ENCODE measurements at regions not wholly inside any gene's neighbourhood (a gene's known extent, or its start where the extent isn't known, plus 50 kb on each side); places are given as distances from the start of the nearest gene placed in this dataset.

DNA sequence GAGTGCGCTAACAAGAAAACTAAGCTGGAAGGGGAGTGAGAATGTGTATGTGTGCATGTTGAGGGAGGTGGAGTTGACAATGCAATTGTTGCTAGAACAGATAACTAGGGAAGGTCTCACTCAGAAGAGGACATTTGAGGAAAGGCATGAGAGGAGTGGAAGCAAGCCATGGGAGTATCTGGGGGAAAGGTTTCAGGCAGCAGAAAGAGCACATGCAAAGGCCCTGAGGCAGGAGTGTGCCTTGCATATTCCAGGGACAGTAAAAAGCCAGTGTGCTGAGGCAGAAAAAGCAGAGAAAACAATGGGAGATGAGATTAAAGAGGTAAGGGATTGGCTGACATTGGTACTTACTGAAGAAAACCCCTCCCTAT is 149.6 kb upstream of the ADO start:
- Histone ChIP-seq H3K4me3 (ENCODE audit: low read depth, low read length) (no peak overlapping the region), H3K4me1 (no peaks in the 10 kb centered on the region), H3K9me3 (no peaks in the 10 kb centered on the region), H3K27me3 (no peaks in the 10 kb centered on the region; the same call in 1 of the 2 replicates), H3K36me3 (no peaks in the 10 kb centered on the region)
- no peak for DNase-seq
- TF ChIP-seq, protein P1, sequence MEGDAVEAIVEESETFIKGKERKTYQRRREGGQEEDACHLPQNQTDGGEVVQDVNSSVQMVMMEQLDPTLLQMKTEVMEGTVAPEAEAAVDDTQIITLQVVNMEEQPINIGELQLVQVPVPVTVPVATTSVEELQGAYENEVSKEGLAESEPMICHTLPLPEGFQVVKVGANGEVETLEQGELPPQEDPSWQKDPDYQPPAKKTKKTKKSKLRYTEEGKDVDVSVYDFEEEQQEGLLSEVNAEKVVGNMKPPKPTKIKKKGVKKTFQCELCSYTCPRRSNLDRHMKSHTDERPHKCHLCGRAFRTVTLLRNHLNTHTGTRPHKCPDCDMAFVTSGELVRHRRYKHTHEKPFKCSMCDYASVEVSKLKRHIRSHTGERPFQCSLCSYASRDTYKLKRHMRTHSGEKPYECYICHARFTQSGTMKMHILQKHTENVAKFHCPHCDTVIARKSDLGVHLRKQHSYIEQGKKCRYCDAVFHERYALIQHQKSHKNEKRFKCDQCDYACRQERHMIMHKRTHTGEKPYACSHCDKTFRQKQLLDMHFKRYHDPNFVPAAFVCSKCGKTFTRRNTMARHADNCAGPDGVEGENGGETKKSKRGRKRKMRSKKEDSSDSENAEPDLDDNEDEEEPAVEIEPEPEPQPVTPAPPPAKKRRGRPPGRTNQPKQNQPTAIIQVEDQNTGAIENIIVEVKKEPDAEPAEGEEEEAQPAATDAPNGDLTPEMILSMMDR (IDR thresholded peaks at IDR 0.05; ENCODE audit: low read depth, low read length) = no peak

DNA sequence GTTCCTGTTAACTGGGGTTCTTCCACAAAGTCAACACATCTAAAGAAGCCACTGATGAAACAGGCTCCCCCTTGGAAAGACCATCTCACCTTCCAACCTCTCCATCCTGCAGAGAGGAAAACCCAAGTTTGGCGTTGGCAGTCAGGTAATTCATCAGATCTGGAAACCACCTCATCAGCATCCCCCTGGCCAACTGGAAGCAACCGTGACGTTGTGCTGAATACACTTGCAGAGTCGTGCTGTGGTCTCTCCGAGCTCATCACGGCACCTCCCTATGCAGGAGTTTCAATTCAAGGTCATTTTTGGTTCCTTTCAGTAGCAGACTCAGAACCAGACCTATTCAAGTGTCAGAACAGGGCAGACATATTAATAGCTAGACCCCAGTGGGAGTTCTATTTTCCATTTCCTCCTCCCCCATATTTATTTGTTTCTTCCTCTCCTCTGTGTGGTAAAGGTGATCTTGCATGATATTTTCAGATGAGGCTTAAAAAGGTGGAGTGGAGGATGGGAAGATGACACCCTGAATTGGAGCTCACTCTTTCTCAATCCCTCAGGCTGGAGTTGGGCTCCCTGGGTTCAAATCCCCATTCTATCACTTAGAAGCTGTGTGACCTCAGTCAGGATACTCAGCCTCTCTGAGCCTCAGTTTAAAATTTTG is 149.1 kb upstream of the ADO start:
- H3K4me3 ChIP-seq (ENCODE audit: low read depth, low read length) = no peak overlapping the region
- TF ChIP-seq, protein P1 (IDR thresholded peaks at IDR 0.05; ENCODE audit: low read depth, low read length) = no peak
- DNase-seq = no peak

DNA sequence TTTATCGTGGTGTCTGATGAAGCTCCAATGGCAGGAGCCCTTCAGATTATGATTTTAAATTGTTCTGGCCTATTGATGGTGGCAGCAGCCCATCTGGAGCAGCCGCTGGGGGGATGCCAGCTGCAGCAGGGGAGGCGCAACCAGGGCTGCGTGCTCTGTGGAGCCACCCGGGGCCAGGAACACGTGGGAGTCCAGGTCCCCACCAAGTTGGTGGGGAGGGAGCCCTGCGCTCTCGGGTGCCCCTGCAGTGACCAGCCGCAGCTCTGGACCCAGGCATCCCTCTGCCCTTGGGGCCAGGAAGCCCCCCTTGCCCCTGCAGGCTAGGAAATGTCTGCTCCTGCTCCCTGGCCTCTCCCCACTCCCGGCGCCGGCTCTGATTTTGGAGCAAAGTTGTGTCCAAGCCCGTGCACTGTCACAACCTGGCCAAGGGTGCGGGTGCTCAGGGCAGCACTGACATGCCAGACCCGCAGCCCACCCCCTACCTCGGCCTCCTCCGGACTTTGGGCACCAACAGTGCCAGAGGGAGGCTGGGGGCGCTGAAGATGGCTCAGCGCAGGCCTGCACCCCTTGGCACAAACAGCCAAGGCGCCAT is 147.2 kb upstream of the ADO start:
- H3K4me3 ChIP-seq (ENCODE audit: low read depth, low read length) = no peak overlapping the region
- H3K36me3 ChIP-seq = no peaks in the 10 kb centered on the region
- no peak for DNase-seq
- H3K9me3 ChIP-seq = no peaks in the 10 kb centered on the region
- TF ChIP-seq, protein P1 (IDR thresholded peaks at IDR 0.05; ENCODE audit: low read depth, low read length) = no peak
- H3K27me3 ChIP-seq = no peaks in the 10 kb centered on the region
- no peaks in the 10 kb centered on the region for H3K4me1 ChIP-seq

More for the DNA sequence above, 149.1 kb upstream of the ADO start:
- Histone ChIP-seq H3K9me3 (no peaks in the 10 kb centered on the region), H3K36me3 (no peaks in the 10 kb centered on the region), H3K4me1 (no peaks in the 10 kb centered on the region), H3K27me3 (no peaks in the 10 kb centered on the region)

DNA sequence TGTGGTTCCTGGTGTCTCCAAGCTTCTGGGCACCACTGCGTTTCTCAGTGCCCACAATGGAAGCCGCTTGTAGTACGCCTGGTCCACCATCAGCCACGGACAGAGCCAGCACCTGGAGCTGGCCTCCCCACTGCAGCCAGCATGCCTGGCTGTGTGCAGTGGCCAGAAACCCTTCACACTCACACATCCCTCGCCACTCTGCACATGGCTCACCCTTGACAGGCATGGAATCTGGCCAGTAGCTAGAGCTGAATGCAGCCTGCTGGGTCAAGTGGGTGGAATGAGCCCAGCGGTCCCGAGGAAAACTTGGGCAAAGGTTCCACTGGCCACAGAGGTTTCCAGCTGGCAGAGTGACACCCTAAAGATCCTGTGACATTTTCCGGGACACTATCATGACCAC is 146.0 kb upstream of the ADO start:
- Histone ChIP-seq H3K4me3 (ENCODE audit: low read depth, low read length) (no peak overlapping the region), H3K9me3 (no peaks in the 10 kb centered on the region)
- no peak for DNase-seq

DNA sequence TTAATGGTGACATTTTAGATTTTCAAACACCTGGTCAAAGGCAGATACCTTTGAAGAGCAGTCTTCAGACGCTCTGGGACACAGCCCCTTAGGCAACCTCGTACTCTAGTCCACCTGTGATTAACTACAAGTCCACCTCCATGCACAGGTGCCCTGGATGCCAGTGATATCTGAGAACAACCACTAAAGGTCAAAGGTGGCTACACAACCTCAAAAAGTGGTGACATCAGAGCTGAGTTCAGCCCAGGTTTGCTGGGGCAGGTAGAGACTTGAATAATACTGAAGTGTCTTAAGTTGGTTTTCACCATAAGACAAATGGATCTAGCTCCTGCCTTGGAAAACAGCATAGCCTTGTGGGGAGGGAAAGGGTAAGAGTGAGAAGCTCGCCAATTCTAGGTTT is 143.4 kb upstream of the ADO start:
- TF ChIP-seq, protein P1 (IDR thresholded peaks at IDR 0.05; ENCODE audit: low read depth, low read length) = no peak
- Histone ChIP-seq H3K9me3 (no peaks in the 10 kb centered on the region), H3K27me3 (no peaks in the 10 kb centered on the region), H3K36me3 (no peaks in the 10 kb centered on the region), H3K4me3 (ENCODE audit: low read depth, low read length) (no peak overlapping the region), H3K4me1 (no peaks in the 10 kb centered on the region)
- no peak for DNase-seq

More for the DNA sequence above, 146.0 kb upstream of the ADO start:
- TF ChIP-seq, protein P1 (IDR thresholded peaks at IDR 0.05; ENCODE audit: low read depth, low read length) = no peak
- no peaks in the 10 kb centered on the region for H3K36me3 ChIP-seq
- no peaks in the 10 kb centered on the region for H3K4me1 ChIP-seq
- H3K27me3 ChIP-seq = no peaks in the 10 kb centered on the region

DNA sequence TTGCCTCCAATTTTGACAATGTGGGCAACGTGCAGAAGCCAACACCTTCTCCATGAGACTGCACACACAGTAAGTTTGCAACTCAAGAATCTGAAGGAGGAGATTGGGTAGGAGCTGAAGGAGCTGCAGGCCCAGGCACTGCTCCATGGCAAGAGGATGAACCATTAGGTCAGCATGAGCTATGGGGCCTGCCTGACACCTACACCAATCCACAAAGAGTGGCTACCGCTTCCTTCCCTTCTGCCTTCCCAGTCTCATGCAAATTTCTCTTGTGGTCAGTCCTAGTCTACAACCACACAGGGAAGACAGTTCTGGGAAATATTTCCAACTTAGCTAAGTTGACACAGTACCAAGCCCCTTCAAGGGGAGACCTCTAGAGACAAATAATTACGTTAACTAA is 142.0 kb upstream of the ADO start:
- TF ChIP-seq, protein P1 (IDR thresholded peaks at IDR 0.05; ENCODE audit: low read depth, low read length) = no peak
- Histone ChIP-seq H3K36me3 (no peaks in the 10 kb centered on the region), H3K4me1 (no peaks in the 10 kb centered on the region)

More for the DNA sequence above, 142.0 kb upstream of the ADO start:
- Histone ChIP-seq H3K4me3 (ENCODE audit: low read depth, low read length) (no peak overlapping the region), H3K27me3 (no peaks in the 10 kb centered on the region), H3K9me3 (no peaks in the 10 kb centered on the region)
- DNase-seq = no peak

All from BE2C (cell line).